SK-N-SH (cell line): ENCODE measurements at regions not wholly inside any gene's neighbourhood (a gene's known extent, or its start where the extent isn't known, plus 50 kb on each side); places are given as distances from the start of the nearest gene placed in this dataset.

Experiments
- CTCF ChIA-PET: fragments of 300-600, 350-600 bp; formaldehyde crosslinking; extraction: SDS; loops from one replicate; lab custom pipeline; 2021; lab: Yijun Ruan, JAX
- POLR2A ChIA-PET: fragments of 350-600 bp; sonication (Branson Sonifier 250); formaldehyde crosslinking; extraction: SDS; loops from one replicate; lab custom pipeline; 2020; ENCODE audit warnings: antibody characterized with exemption, inconsistent platforms; lab: Yijun Ruan, JAX
- DNase-seq: peaks from one replicate; pipeline ENCODE4 v3.0.0; 2012
- H2AFZ ChIP-seq: fragments of 200-600 bp; sonication (generic); 2 replicates; pipeline ENCODE4 v1.8.1; 2016; ENCODE audit warnings: antibody characterized with exemption, mild to moderate bottlenecking, low read depth
- H3F3A ChIP-seq: fragments of 200-600 bp; sonication (generic); replicated peaks from 2 replicates; pipeline ENCODE3; 2016; ENCODE audit warnings: antibody characterized with exemption, mild to moderate bottlenecking; ENCODE audit not compliant: insufficient read depth
- H3K27ac ChIP-seq, 2 experiments: fragments of 200-500 bp in 1 of 2; fragments of 200-600 bp in 1 of 2; sonication (Bioruptor generic) in 1 of 2; sonication (generic), shearing (Covaris generic) in 1 of 2; 2 replicates each; pipeline versions ENCODE4 v1.5.1 to v1.6.1; 2014 to 2016; ENCODE audit warnings: low read depth in 2 of 2, inconsistent platforms in 1 of 2, low read length in 1 of 2, mild to moderate bottlenecking in 1 of 2, mixed read lengths in 1 of 2
- H3K27me3 ChIP-seq: fragments of 200-600 bp; sonication (generic), shearing (Covaris generic); 2 replicates; pipeline ENCODE4 v1.6.1; 2016; ENCODE audit warnings: mixed run types; ENCODE audit not compliant: insufficient read depth
- H3K36me3 ChIP-seq, 2 experiments: fragments of 200-500 bp in 1 of 2; fragments of 200-600 bp in 1 of 2; sonication (Bioruptor generic) in 1 of 2; sonication (generic) in 1 of 2; replicated peaks in 1 of 2; 2 replicates each; pipeline versions ENCODE3 to v1.5.1; 2014 to 2016; ENCODE audit warnings: low read length in 1 of 2, mild to moderate bottlenecking in 1 of 2; ENCODE audit not compliant: insufficient read depth in 2 of 2, control insufficient read depth in 1 of 2
- H3K4me1 ChIP-seq, 2 experiments: fragments of 200-500 bp in 1 of 2; fragments of 200-600 bp in 1 of 2; sonication (Bioruptor generic) in 1 of 2; sonication (generic), shearing (Covaris generic) in 1 of 2; 2 replicates each; pipeline versions ENCODE4 v1.5.1 to v1.6.1; 2014 to 2016; ENCODE audit warnings: low read depth in 1 of 2, low read length in 1 of 2, mixed run types in 1 of 2; ENCODE audit not compliant: insufficient read depth in 2 of 2, control insufficient read depth in 1 of 2
- H3K4me2 ChIP-seq: fragments of 200-600 bp; sonication (generic), shearing (Covaris generic); 2 replicates; pipeline ENCODE4 v1.6.1; 2017; ENCODE audit warnings: mixed run types
- H3K4me3 ChIP-seq, 2 experiments: fragments of 200-500 bp in 1 of 2; fragments of 200-600 bp in 1 of 2; sonication (Bioruptor generic) in 1 of 2; sonication (generic), shearing (Covaris generic) in 1 of 2; 2 replicates each; pipeline versions ENCODE4 v1.5.1 to v1.8.1; 2014 to 2016; ENCODE audit warnings: low read depth in 2 of 2, inconsistent platforms in 1 of 2, low read length in 1 of 2, mild to moderate bottlenecking in 1 of 2, mixed read lengths in 1 of 2, moderate library complexity in 1 of 2
- H3K79me2 ChIP-seq: fragments of 200-600 bp; sonication (generic); 2 replicates; pipeline ENCODE4 v1.8.1; 2017; ENCODE audit warnings: mild to moderate bottlenecking; ENCODE audit not compliant: insufficient read depth
- H3K9ac ChIP-seq: fragments of 200-600 bp; sonication (generic); 2 replicates; pipeline ENCODE4 v1.6.1; 2017; ENCODE audit warnings: mixed run types
- H3K9me2 ChIP-seq: fragments of 200-600 bp; sonication (generic); 2 replicates; pipeline ENCODE4 v1.6.1; 2017; ENCODE audit warnings: mixed run types
- H3K9me3 ChIP-seq: fragments of 200-600 bp; sonication (generic); 2 replicates; pipeline ENCODE4 v1.6.1; 2017; ENCODE audit warnings: mixed run types, mild to moderate bottlenecking, moderate library complexity
- H4K20me1 ChIP-seq: fragments of 200-600 bp; sonication (generic); 2 replicates; pipeline ENCODE4 v1.6.1; 2017; ENCODE audit warnings: mild to moderate bottlenecking, mixed run types; ENCODE audit not compliant: insufficient read depth
- CTCF ChIP-seq: fragments of 200-600 bp; sonication (generic); IDR thresholded peaks from 2 replicates; pipeline ENCODE4 v1.6.1; 2017; ENCODE audit warnings: antibody characterized with exemption, mild to moderate bottlenecking, moderate library complexity
- ELF1 ChIP-seq: IDR thresholded peaks from 2 replicates; pipeline ENCODE4 v1.4.0; 2012
- EP300 ChIP-seq, 2 experiments: IDR thresholded peaks; 2 replicates each; pipeline versions ENCODE4 v1.4.0 to v1.6.1; 2012; ENCODE audit warnings: borderline replicate concordance in 1 of 2, low read depth in 1 of 2, low read length in 1 of 2
- FOSL2 ChIP-seq: IDR thresholded peaks from 2 replicates; pipeline ENCODE4 v1.4.0; 2012; ENCODE audit warnings: low read depth, mild to moderate bottlenecking, moderate library complexity, borderline replicate concordance
- FOXJ3 ChIP-seq: sonication (generic); formaldehyde crosslinking; IDR thresholded peaks from 2 replicates; pipeline ENCODE4 v1.5.1; 2020; ENCODE audit warnings: mild to moderate bottlenecking, missing genetic modification reagents
- GATA2 ChIP-seq: sonication (generic); formaldehyde crosslinking; IDR thresholded peaks from 2 replicates; pipeline ENCODE4 v1.5.0; 2020; ENCODE audit warnings: mild to moderate bottlenecking, missing genetic modification reagents
- JUND ChIP-seq: IDR thresholded peaks from 2 replicates; pipeline ENCODE4 v1.4.0; 2012
- MAX ChIP-seq: IDR thresholded peaks from 2 replicates; pipeline ENCODE4 v1.4.0; 2012; ENCODE audit warnings: low read depth
- MEF2A ChIP-seq: IDR thresholded peaks from 2 replicates; pipeline ENCODE4 v1.4.0; 2012; ENCODE audit warnings: low read depth, borderline replicate concordance
- NRF1 ChIP-seq: IDR thresholded peaks from 2 replicates; pipeline ENCODE4 v1.6.1; 2012; ENCODE audit warnings: low read depth, mild to moderate bottlenecking, low read length
- PBX3 ChIP-seq: IDR thresholded peaks from 2 replicates; pipeline ENCODE4; 2012
- RAD21 ChIP-seq: IDR thresholded peaks from 2 replicates; pipeline ENCODE4 v1.6.1; 2012; ENCODE audit warnings: mild to moderate bottlenecking, low read length
- REST ChIP-seq: IDR thresholded peaks from 2 replicates; pipeline ENCODE4 v1.6.1; 2012; ENCODE audit warnings: mild to moderate bottlenecking, low read depth, low read length, moderate library complexity
- RFX5 ChIP-seq: IDR thresholded peaks from 2 replicates; pipeline ENCODE4 v1.6.1; 2012; ENCODE audit warnings: mild to moderate bottlenecking, improper control_type of control experiment, low read length
- RXRA ChIP-seq: IDR thresholded peaks from 2 replicates; pipeline ENCODE4 v1.4.0; 2012; ENCODE audit warnings: low read depth, mild to moderate bottlenecking, borderline replicate concordance
- SMC3 ChIP-seq: IDR thresholded peaks from 2 replicates; pipeline ENCODE4 v1.6.1; 2012; ENCODE audit warnings: low read depth, low read length, improper control_type of control experiment
- TAF1 ChIP-seq: IDR thresholded peaks from 2 replicates; pipeline ENCODE4 v1.6.1; 2012; ENCODE audit warnings: low read depth, mild to moderate bottlenecking, low read length, moderate library complexity, borderline replicate concordance
- TCF12 ChIP-seq: IDR thresholded peaks from 2 replicates; pipeline ENCODE4 v1.4.0; 2012
- WGBS: methylation state at CpG from one replicate; pipeline ENCODE4 v1.1.6; 2017; ENCODE audit warnings: low lambda C conversion rate; 5-methylcytosine and 5-hydroxymethylcytosine counted together

GRCh38 chr9:106130374-106130773 is 436.0 kb downstream of the TMEM38B start:
- Histone ChIP-seq H3K36me3 (no peaks in the 10 kb centered on the region), H3K9ac (no peak overlapping the region), H3K4me1 (no peaks in the 10 kb centered on the region), H3K79me2 (no peaks in the 10 kb centered on the region), H3K27ac (no peak overlapping the region), H3K27me3 (no peaks in the 10 kb centered on the region), H3K9me2 (no peaks in the 10 kb centered on the region), H3F3A (no peaks in the 10 kb centered on the region), H2AFZ (no peak overlapping the region), H4K20me1 (no peaks in the 10 kb centered on the region), H3K4me3 (no peak overlapping the region), H3K9me3 (no peaks in the 10 kb centered on the region), H3K4me2 (no peak overlapping the region)
- TF ChIP-seq RFX5 (no peak), ELF1 (no peak), FOXJ3 (no peak), MEF2A (no peak), REST (no peak), EP300 (IDR thresholded peaks at IDR 0.05; ENCODE audit: borderline replicate concordance in 1 of 2, low read depth in 1 of 2, low read length in 1 of 2) (no peak), GATA2 (CRISPR knock-in tag) (no peak), JUND (no peak), RAD21 (no peak), TAF1 (no peak), FOSL2 (no peak), PBX3 (no peak)
- CTCF ChIA-PET, result interaction anchor here (0.7 kb wide), 1 partner anchor 13 kb away, joined by 3 read pairs; no protein-coding TSS in a partner anchor
- no peak for DNase-seq
- WGBS, result 33% methylated on average over 2 of the region's 2 CpGs
- POLR2A ChIA-PET, result no interaction called here

GRCh38 chr9:106143781-106144180 is 449.4 kb downstream of the TMEM38B start:
- POLR2A ChIA-PET, result no interaction called here
- CTCF ChIA-PET, result interaction anchor here (1.2 kb wide), 2 partner anchors 10 to 14 kb away, joined by 3 read pairs; no protein-coding TSS in a partner anchor
- Histone ChIP-seq H3K36me3 (no peaks in the 10 kb centered on the region), H3K79me2 (no peaks in the 10 kb centered on the region), H3K27ac (no peak overlapping the region), H3F3A (no peaks in the 10 kb centered on the region), H3K27me3 (no peaks in the 10 kb centered on the region), H3K9ac (no peak overlapping the region), H4K20me1 (no peaks in the 10 kb centered on the region), H3K4me1 (no peaks in the 10 kb centered on the region), H2AFZ (no peak overlapping the region), H3K4me3 (no peak overlapping the region), H3K9me2 (no peaks in the 10 kb centered on the region), H3K4me2 (no peak overlapping the region), H3K9me3 (no peaks in the 10 kb centered on the region)
- no peak for DNase-seq
- whole genome bisulfite sequencing, result 9% methylated on average over 2 of the region's 2 CpGs
- TF ChIP-seq CTCF (no peak), REST (no peak), ELF1 (no peak), TCF12 (no peak), FOXJ3 (no peak), TAF1 (no peak), GATA2 (CRISPR knock-in tag) (no peak), RFX5 (no peak), RXRA (no peak), NRF1 (no peak), SMC3 (no peak), MAX (no peak), MEF2A (no peak), FOSL2 (no peak)
